Skin of body (tissue), 1 donor: ENCODE measurements at regions not wholly inside any gene's neighbourhood (a gene's known extent, or its start where the extent isn't known, plus 50 kb on each side); places are given as distances from the start of the nearest gene placed in this dataset.

Source experiments
- DNase-seq: peaks from one replicate; lab custom pipeline; 2025; lab: John Stamatoyannopoulos, UW

DNA sequence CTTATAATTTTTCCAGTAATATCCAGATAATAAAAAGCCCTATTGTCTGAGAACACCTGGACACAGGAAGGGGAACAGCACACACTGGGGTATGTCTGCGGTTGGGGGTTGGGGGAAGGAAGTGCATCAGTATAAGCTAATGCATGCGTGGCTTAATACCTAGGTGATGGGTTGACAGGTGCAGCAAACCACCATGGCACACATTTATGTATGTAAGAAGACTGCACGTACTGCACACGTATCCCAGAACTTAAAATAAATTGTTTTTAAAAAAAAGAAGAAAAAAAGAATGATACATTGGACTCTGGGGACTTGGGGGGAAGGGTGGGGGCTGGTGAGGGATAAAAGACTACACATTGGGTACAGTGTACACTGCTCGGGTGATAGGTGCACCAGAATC, 144.9 kb upstream of the C1orf174 start:
- DNase-seq = no peak

DNA sequence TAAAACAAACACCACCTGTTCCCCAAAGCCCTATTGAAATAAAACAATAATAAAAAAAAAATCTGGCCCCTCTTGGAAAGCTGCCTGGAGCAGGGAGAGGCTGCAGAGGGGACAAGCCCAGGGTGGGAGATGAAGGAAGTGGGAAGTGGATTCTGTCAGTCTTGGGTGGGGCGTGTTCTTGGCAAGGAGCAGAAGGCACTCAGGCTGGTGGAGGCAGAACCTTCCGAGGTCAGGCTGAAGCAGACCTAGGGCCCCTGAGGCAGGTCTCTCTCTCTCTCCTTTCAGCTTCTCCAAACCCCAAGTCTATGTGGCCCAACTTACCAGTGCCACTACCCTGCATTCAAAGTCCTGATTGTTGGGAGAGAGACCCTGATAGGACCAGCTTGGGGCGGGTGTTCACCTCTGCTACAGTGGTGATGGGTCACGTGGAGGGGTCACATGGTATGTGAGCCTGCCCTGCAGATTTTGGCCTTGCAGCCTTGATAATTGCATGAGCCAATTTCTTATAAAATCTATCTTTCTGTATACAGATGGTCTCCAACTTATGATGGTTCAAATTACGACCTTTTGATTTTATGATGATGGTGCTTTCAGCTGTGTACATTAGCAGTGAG, 145.4 kb upstream of the C1orf174 start:
- no peak for DNase-seq

DNA sequence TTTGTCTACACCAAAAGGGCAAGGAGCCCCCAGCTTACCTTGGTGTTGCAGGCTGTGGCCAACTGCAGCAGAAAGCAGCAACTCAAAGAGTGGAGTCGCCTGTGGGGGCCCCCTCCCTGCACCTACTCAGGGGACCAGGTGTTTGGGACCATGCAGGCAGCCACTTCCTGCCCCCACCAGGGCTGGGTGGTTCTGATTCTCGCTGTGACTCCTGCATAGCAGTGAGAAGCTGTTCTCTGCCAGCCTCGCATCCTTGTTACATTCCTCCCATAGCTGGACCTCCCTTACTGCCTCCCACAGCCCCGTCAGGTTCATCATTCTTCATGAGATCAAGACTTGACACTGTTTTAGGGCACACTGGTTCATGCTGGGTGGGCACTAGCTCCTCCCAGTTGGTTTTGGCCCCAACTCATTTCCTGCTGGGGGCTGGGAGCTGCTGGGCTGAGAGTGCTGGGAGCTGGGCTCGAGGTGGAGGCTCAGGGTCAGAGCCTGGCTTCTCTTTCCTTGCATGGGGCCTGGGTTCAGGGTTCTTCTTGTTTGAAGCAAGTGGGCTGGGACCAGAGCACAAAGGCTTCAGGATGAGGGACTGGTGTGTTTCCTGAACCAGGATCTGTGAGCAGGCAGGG, 146.9 kb upstream of the C1orf174 start:
- DNase-seq = no peak

DNA sequence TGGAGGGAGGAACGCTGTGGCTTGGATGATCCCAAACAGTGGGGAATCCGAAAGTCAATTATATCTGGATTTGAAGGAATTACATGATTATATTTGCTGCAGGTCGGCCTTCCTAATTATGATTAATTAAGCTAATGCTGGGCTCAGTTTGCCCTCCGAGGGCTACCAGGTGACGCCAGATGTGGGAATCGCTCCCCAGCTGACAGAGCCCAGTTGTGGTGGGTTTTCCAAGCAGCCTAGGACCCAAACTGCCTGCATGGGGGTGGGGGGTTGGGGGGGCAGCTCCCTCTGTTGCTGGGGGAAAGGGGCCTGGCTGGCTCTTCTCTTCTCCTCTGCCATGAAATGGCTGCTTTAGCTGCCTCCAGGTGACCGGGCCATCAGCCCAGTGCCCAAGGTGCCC, 147.6 kb upstream of the C1orf174 start:
- no peak for DNase-seq

DNA sequence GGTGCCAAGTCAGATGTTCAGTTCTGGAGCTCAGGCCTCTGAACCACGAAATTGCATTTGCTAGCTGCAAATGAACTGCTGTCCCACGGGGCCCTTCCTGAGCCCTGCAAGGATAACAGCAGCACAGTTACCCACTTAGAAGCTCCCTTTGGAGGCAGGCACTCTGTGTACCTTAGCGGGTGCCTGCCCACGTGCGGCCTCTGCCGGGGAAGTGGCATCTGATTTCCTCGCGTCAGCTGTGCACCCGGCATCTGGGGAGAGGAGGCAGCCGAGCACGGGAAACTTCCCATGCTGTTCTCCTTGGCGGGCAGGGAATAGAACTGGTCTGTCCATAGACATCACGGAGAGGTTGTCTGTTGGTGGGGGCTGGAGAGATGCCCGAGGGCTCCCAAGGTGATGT, 148.0 kb upstream of the C1orf174 start:
- no peak for DNase-seq

DNA sequence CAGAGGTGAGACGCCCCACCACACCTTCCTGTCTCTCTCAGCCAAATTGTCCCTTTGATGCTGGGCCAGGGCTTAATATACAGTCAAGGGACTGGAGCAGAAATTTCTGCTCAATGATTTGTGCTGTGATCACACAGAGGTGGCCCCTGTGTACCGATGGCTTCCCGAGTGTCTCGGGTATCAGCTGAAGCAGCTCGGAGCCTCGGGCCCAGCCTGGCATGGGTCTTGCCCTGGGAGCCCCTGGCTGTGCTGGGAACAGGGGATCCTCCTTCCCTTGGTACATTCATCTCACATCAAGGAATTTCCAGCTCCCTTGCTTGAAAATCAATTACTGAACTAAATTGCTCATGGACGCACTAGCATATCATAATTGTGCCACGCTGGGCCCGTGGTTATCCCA, 148.8 kb upstream of the C1orf174 start:
- DNase-seq = no peak

DNA sequence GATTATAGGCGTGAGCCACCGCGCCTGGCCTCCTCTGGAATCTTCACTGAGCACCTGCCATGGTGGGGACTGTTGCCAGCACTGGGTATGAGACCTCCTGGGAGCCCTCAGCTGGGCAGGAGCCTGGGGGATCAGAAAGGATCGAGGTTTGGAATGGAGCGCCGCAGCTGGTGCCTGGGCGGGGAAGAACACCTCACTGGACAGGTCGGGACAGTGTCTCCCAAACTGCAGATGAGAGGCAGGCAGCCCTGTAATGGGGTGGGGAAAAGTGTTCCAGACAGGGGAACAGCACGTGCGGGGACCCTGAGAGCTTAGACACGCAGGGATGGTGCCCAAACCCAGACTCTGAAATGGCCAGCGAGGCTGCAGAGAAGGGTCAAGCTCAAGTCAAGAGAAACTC, 150.9 kb upstream of the C1orf174 start:
- DNase-seq = no peak

DNA sequence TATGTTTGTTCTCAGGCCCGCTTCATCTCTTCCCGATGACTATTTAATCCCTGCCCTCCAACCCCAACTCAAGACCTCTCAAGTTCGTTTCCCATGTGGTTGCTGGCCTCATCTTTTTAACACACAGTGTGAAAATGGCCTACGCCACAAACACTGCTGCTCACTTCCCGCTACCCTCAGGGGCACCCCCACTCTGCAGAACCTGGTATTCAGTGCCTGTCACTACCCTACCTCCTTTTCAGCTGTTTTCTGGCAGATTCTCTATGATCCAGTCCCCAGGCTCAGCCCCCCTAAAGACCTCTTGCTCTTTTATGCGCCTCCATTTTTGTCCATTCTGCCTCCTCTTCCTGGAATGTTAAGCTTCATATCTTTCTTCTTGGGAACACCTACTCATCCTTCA, 152.6 kb upstream of the C1orf174 start:
- no peak for DNase-seq

DNA sequence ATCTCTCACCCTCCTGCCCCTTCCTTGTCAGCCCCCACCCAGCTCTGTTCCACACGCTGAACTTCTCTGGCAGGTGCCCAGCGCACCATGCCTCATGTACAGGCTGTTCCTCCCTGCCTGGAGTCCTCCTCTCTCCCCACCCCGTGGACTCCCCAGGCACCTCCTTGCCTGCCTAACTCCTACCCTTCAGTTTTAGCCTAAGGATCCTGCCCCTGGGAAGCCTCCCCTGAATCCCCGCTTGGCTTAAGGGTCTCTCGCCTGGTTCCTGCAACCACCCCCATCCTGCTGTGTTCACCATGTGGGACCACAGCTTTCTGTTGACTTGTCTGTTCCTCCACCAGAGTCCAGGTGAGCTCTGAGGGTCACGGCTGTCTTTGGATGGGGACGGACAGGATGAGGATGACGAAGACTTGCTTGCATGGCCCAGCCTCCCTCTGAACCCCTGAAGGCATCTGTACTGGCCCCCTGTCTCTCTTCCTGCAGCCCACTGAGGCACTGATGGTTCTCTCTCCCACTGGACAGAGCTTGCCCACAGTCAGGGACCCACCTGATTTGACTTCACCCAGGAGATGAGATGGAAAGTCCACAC, 153.2 kb upstream of the C1orf174 start:
- no peak for DNase-seq

DNA sequence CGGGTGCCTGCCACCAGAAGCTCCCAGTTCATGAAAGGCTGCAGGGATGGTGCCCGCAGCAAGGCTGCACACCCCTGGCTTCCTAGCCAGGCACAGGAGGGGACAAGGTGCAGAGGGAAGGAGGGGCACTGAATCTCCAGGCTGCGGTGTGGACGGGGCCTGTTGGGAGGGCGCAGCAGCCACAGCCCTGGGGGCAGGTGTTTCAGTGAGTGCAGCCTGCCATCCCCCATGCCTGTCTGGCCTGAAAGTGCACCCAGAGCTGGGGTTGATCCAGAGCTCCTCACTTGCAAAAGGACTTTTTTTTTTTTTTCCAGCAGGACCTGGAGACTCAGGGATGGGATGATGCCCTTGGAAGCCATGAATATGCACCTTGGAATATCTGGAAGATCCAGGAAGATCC, 153.7 kb upstream of the C1orf174 start:
- DNase-seq = no peak

DNA sequence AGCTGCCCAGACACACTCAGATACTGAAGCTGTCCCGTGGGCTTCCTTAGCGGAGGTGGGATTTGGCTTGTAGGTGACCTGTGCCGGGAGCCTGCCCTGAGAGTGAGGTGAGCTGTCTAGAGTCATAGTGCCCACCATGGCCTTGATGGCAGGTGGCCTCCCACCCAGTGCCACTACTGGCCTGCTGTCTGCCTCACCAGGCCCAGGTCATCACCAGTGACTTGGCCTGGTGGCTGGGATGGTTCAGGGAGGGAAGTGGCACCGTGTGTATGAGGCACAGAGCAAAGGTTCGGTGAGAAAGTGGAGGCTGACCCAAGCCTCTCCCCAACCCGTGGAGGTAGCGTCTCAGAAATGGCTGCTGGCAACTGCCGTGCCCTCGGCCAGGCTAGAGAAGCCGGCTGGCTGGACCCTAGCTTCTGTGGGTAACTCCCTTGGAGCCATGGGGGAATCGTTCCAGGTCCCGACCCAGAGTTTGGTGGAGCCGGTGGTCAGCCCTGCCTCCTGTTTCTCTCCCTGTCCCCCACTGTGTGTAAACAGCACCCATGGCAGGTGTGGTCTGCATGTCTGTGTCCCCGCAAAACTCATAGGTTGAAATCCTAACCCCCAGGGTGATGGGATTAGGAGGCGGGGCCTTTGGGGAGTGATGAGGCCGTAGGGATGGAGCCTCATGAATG, 155.4 kb upstream of the C1orf174 start:
- no peak for DNase-seq

DNA sequence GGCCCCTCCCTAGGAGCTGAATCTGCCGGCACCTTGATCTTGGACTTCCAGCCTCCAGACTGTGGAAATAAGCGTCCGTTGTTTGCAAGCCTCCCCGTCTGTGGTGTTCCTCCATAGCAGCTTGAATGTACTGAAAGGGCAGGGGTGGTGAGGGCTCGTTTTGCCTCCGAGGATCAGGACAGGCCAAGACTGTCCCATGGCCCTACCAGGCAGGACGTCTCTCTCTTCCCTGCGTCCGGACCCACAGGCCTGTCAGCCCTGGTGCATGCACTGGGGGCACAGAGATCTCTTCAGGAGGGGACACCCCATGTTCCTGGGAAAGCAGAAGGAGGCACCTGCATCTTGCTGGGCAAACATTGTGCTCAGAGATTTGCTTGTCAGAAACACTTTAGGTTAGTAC, 156.3 kb upstream of the C1orf174 start:
- no peak for DNase-seq

DNA sequence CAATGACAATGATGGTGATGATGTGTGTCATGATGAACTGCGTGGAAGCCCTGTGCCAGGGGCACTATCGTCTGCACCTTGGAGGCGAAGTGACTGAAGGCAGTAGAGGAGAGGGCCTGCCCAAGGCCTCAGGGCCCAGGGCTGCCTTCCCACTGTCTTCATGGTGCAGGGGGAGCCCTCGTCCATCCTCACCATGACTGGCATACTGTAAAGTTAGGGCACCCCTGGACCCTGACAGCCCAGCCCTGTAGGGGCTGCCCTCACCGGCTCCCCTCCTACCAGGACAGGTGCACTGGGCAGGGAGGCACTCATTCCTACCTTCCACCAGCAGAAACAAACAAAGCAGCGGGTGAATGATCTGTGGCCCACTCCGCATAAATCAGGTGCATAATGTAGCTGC, 156.9 kb upstream of the C1orf174 start:
- no peak for DNase-seq

DNA sequence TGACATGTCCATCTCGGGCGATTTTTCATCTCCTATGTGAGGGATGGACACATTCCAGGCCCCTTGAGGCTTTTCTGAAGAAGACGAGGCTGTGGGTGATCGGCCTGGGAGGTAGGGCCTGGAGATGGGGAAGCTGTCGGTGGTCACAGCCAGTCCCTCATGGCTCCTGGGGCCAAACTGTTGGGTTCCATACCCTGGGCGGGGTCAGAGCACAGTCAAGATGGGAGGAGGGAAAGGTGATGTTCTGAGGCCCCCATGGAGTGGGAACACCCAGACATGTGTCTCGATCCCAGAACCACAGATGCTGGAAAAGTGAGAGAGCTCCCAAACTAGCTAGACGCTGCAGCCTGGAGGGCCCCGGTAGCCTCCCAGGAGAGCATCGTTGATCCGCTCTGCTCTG, 157.5 kb upstream of the C1orf174 start:
- no peak for DNase-seq

DNA sequence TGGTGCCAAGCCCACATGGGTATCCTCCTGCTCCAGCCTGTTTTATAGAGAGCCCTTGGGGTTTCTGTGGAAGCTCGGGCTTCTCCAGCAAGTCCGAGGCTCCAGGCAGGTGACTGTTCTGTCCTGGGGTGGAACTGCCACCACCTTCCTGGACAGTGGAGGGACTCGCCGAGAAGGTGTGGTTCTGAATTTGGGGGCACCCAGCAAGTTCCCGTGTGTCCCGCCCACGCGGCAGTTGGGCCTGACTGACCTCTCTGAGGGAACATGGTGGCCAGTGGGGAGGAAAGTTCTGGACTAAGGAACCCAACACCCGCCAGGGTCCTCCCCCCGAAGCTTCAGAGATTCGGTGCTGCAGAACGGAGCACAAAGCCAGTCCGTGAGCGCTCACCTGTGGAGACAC, 158.1 kb upstream of the C1orf174 start:
- no peak for DNase-seq

DNA sequence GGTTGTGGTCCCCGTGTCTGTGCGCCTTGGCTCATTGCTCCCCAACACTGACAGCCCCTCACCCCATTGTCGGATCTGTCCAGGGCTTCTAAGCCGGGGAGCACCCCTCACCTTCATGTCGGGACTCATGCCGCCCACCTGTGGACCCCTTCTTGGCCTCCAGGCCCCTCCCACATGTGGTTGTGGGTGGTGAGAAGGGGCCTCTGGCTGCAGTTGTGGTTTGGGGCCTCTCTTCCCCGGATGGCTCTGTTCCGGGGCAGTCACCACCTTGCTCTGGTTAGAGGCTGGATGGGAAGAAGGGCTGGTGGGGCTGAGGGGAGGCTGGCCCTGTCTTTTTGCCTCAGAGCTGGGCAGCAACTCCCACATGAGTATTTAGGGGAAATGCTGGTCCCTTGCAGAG, 158.6 kb upstream of the C1orf174 start:
- DNase-seq = no peak

DNA sequence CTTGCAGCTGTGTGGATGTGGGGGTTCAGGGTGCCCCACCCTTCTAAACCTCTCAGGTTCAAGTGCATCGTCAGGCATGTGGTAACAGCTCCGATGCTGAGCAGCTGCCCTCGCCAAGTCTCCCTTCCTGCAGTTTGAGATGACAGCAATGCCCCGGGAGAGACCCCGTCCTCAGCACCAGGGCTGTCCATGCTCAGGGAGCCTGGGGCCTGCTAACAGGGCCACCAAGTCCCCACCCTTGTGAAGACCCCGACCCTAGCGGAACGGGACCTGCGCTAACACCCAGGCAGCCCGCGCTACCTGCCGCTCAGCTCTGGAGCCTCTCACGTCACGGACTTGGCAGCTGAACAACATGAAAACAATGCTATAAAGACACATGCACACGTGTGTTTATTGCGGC, 159.2 kb upstream of the C1orf174 start:
- no peak for DNase-seq

DNA sequence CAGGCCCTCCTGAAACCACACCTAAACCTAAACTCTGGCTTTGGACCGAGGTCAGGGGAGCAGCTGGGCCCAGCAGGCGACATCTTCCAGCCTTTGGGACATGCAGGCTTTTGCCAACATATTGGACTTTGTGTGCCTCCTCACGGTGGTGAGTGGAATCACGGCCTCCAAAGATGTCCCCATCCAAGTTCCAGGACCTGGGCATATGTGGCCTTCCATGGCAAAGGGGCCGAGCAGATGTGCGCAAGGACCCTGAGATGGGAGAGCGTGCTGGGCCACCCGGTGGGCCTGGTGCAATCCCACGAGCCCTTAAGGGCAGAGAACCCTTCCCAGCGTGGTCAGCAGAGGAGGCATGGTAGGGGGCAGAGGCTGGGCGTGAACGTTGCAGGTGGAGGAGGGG, 160.8 kb upstream of the C1orf174 start:
- no peak for DNase-seq

DNA sequence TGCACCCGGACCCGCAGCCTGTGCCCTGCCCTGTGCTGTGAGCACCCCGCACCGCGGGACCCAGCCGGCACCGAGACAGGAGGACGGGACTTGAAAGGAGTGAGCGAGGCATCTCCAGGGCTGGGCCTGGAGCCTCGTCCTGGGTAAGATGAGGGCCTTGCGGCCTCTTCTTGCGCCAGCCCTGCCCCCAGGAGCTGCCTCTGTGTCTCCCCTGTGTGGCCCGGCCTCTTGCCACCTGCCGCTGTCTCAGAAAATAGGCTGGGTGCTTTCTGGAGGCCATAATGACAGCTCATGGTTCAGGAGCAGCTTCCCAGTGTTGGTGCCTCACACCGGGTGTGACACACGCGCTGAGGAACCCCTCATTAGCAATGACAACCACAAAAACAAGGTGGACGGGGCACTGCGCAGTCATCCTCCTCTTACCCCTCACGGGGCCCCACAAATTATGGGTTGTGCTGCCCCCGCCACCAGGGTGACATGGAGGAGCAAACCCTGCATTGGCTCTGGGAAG, 161.5 kb upstream of the C1orf174 start:
- no peak for DNase-seq

DNA sequence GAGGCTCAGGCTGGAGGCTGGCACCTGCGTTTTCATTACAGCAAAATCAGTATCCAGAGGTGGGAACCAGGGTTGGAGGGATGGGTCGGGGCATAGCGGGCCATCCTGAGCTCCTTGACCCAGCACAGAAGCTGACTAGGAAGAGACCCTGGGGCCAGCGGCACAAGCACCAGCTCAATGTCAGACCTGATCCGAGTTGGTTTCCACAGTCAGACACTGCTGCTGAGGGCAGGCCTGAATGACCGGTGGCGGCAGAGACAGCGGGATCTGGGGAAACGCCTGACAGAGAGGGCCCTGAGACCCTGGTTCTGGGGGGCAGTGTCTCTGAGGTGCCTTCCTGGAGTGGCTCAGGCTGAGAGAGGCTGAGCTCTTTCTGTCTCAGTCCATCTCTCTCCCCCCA, 162.0 kb upstream of the C1orf174 start:
- no peak for DNase-seq

DNA sequence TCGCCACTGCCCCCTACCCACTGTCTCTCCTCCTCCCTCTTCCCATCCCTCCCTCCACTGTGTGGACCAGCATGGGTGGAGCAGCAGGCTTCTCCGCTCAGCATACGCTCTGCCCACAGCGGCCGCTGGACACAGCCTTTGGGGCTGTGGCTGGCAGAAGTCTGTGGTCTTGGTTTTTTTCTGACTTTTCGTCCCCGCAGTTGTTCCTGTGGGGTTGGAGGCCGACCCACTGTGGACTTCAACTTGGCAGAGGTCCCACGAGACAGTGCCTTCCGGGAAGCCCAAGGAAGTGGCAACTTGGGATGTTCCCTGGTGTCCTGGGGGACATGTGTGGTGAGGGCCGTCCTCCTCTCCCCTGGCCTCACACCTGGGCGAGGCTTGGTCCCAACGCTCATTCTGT, 162.5 kb upstream of the C1orf174 start:
- DNase-seq = no peak

DNA sequence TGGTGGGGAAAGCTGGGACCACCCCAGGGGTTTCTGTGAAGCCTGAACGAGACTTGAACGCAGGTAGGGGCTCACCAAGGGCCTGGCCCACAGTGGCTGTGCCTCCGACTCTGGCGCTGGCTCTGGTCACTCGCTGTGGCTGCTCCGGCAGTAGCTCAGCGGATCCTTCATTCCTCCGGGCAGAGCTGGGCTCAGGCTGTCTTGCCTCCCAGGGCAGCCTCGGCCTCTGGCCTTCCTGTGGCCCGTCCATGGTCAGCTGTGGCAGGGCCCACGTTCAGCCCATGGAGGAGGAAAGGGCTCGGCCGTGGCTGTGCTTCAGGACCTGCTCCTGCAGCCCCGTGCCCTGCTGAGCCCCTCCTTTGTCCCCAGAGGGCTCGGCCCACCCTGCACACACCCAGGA, 162.9 kb upstream of the C1orf174 start:
- no peak for DNase-seq

DNA sequence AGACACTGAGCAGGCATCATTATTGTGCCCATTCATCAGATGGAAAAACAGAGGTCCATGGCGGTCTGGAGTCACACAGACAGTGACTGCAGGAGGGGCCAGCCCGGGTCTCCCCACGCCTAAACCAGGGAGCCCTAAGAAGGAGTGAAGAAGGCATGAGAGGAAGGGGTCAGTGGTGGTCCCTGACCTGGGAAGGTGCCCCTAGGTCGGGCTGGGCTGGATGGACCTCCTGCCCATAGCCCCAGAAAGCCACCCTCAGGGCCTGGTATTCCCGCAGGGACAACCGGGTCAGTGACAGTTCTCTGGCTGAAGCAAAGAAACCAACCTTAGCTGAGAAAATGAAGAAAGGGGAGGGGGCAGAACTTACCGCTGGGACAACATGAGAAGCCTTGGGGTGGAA, 163.4 kb upstream of the C1orf174 start:
- no peak for DNase-seq
